ENCODE measurements at regions not wholly inside any gene's neighbourhood (a gene's known extent, or its start where the extent isn't known, plus 50 kb on each side); places are given as distances from the start of the nearest gene placed in this dataset.
A peak's percentile ranks its signal among the peaks of the same experiment; 100 is the strongest.
"Not testable (repeated sequence)": the region's sequence is repeated elsewhere in the genome, so short reads cannot be mapped to it uniquely, and the experiment has no call there.

DNA sequence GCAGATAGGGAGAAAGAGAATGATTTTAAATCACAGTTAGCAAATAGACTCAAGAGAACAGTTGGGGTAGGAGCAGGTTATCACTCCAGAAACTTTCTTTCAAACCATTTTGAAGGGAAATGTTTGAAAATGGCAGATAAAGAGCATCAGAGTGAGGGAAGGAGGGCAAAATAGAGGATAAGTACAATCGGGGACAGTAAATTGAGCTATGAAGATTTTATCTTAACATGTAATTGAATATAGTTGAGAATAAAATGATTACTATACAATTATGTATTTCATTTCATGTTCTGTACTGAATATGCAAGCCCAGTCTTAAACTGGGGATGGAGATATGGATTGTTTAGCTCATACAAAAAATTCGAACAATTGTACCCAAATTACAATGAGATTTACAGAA, 54.0 kb downstream of the MAP10 start:
- no peak for DNase-seq (ENCODE audit: extremely low read depth, low read depth)

DNA sequence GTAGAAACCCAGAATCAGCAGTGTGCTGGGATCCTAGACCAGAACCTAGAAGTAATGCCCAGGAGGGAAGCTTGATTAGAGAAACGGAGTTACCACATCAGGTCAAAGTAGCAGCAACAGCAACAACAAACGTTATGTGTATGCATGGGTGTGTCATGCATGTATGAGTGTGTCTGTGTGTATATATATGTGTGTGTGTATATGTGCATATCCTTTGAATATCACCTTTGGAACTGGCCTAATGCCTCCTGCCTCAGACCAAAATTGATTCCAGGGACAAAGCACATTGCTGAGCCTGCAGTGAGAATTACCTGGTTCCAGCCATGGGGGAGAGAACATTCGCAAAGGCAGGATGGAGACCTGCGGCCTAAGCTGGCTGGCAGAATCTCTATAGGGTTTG, 55.9 kb downstream of the MAP10 start:
- DNase-seq (ENCODE audit: extremely low read depth, low read depth) = no peak

DNA sequence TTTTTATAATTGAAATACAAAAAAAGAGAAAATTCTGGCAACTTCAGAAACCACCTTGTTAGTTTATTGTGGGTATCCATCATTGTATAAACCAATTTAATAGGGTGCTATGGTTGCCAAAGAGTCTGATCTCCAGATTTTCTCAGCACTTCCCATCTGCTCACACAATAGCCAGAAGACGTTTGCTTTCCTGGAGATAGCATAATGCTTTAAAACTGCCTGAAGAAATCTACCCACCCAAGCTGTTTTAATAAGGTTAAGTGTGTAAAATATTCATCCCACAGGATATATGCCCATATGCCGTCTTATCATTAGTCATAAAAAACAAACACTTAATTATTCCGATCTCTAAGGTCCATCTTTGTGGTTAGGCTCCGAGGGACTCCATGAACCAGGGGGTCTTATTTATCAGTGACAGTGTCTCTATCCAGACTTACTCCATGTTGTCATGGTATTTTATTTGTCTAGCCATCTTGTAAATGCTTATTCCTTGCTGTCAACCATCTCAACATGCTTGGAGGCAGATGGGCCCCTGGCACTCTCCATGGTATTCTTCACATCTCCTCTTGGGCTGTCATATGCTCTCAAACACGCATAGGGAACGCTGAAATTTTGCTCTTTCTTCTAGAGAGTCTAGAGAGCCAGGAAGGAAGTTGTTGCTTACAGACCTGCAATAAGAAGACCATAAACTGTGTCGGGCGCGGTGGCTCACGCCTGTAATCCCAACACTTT, 58.5 kb downstream of the MAP10 start:
- no peak for DNase-seq (ENCODE audit: extremely low read depth, low read depth)

DNA sequence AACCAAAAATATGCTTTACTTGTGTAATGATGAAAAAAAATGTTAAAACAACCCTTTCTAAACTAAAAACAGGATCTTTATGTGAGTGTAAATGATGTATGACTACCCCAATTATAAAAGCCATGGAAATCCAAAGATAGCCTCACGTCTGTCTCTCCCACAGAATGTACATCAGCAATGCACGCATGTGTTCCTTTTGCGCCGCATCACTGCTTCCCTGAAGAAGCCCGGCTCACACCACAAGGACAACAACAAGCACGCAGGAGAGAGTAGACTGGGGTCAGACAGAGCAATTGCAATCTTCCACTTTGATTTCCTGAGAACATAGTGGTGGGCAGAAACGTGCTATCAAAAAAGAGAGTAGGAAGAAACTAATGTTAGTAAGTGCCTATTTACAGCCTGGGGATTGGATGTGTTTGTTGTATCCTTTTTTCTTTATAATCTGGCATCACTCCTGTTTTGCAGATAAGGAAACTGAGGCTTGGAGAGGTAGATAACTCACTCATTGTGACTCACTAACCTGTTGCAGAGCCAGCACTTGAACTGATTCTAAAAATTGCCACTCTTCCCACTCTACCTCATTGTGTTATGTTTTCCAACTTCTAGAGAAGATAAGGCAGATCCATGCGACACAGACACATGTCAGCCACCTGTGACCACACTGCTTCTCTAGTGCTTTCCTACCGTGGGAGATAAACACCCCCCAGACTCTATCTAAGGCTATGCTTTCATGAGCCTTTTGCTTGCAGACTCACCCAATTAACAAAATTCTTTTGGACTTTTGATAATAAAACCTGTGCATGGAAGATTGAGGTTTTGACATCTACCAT, 60.1 kb downstream of the MAP10 start:
- no peak for DNase-seq (ENCODE audit: extremely low read depth, low read depth)

DNA sequence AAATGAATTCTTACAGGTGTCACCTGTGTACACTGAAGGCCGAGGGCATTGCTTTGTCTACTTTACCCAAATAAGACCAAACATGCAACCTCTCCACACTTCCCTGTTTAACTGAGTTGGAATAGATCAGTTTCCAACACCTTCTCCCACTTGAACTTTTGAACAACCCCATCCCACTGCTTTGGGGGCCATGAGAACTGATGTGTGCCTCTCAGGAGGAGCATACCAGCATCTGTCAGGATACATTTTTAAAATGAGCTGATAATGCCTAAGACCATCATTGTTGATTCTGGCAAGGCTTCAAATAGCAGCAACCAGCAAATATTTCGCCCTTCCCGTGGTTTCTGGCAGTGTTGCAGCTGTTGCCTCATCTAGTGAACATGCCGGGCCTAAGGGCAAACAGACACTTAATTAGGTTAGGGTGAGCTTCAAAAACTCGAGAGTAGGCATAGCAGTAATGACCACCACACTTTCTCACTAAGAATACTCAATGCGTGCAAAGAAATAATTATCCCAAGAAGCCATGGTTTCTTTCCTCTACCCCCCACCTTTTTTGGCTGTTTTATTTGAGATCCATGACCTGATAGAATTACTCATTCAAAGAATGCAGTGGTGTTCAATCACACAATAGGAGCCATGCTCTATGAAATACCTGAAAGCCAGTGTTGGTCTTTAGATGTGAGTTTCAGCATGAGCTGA, 63.7 kb downstream of the MAP10 start:
- peak; percentile 92 for DNase-seq (ENCODE audit: extremely low read depth, low read depth)

DNA sequence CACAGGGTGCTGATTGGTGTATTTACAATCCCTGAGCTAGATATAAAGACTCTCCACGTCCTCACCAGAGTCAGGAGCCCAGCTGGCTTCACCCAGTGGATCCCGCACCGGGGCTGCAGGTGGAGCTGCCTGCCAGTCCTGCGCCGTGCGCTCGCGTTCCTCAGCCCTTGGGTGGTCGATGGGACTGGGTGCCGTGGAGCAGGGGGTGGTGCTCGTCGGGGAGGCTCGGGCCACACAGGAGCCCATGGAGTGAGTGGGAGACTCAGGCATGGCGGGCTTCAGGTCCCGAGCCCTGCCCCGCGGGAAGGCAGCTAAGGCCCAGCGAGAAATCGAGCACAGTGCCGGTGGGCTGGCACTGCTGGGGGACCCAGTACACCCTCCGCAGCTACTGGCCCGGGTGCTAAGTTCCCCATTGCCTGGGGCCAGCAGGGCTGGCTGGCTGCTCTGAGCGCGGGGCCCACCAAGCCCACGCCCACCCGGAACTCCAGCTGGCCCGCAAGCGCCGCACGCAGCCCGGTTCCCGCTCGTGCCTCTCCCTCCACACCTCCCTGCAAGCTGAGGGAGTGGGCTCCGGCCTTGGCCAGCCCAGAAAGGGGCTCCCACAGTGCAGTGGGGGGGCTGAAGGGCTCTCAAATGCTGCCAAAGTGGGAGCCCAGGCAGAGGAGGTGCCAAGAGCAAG, 66.2 kb downstream of the MAP10 start:
- not testable (repeated sequence) for DNase-seq (ENCODE audit: extremely low read depth, low read depth)

DNA sequence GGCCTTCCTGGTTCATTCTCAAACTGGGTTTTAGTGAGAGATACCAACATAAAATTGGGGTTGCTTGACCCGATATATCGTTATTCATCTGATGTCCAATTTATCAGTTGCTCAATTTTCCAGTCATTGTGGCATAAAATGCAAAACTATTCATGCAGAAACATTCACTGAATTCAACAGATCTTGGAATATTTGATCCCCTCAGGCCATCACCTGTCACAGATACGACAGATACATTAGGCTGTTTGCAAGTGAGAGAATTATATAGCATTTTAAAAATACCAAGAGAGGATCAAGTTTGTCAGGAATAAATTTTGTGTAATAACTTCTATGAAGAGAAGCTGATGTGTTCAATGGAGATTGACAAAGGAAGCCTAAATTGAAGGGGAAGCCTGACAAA, 67.1 kb downstream of the MAP10 start:
- no peak for DNase-seq (ENCODE audit: extremely low read depth, low read depth)

DNA sequence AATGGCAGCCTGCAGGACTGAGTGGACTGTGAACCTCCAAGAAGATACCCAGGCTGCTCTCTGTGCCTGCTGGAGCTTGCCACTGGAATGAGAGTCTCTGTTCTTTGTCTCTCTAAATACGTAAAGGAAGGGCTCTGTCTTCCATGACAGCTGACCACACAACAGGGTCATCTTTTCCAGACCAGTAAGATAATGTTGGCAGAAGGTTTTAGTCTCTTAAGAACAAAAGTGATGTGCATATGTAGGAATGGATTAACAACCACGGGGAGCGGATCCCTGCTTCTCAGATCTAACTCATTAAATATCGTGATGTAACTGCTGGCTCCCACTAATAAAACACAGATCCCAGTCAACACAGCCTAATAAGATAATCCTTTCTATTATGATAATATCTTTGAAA, 67.5 kb downstream of the MAP10 start:
- DNase-seq (ENCODE audit: extremely low read depth, low read depth) = no peak

DNA sequence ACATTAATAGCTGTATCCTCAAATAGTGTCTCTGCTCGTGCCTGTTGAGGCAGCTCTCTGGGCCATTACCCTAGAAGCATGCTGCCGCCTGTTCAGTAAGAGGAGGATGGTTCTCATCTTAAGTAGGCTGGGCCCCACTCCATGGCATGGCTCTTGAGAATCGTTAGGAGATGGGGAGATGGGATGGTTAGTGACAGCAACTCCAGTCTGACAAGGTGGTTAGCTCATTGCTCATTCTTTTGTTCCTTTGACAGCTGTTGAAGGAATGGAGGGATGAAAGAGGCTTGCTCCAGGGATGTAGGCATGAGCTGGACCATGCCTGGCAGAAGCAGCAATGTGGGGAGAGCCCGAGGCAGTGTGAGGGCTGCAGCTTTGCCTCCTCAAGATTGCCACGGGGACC, 68.2 kb downstream of the MAP10 start:
- DNase-seq (ENCODE audit: extremely low read depth, low read depth) = no peak

DNA sequence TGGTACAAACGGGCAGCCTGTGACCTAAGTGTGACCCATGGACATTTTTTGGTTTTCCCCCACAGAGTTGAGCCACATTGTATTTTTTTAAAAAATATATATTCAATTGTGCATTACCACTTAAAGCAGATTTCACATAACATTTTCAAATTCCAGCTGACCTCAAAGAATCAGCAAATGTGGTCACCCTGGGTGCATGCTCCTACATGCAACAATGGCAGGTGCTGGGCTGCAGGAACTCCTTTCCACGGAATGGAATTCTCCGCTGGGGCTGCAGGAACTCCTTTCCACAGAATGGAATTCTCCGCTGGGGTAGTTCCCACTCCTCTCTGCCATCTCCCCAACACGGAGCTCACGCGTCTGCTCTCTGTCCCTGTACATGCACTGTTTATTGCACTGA, 68.7 kb downstream of the MAP10 start:
- DNase-seq (ENCODE audit: extremely low read depth, low read depth) = no peak

DNA sequence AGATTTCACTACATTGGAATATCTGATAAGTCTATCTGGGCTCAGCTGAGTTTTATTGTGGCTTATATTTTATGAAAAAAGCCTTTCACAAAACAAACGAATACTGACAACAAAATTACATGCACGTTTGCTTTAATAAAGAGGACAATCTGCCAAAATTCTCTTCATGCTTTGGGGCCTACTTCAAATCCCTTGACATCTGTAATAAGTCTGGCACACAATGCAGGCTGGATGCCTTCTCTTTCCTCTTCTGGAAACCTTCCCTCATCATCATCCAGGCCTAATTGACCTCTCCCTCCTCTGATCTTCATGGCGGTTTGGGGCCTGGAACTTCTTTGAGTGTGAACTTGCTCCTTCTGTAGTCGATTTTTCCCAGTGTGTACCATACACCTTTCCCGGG, 70.3 kb downstream of the MAP10 start:
- DNase-seq (ENCODE audit: extremely low read depth, low read depth) = no peak

DNA sequence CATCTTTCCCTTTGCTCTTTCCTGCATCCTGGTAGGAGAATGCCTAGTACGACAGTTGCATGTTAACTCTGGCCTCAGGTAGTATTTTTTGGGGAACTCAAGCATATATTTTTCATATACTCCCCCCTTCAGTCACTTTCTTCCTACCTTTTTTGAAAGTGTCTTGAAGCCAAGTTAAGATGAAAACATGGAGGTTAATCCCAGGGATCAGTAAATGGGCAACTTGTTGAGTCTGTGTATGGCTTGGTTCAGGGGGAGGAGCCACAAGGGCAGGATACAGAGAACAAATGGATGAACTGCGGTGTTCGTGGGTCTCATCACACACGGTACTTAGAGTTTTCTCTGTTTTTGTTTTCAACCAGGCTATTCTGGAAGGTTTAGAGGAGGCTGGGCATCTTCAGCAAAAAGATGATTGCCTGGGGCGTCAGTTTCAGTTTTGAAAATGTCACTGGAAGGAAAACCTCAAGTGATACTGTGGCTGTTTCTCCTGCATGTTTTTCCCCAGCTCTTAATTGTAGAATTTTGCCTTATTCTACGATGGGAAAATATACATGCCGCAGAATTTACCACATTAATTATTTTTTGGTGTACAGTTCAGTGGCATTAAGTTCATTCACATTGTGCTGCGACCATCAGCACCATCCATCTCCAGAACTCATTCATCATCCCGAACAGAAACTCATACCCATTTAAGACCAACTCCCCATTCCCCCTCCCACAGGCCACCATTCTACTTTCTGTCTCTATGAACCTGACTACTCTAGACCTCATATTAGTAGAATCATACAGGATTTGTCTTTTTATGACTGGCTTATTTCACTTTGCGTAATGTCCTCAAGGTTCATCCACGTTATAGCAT, 71.5 kb downstream of the MAP10 start:
- no peak for DNase-seq (ENCODE audit: extremely low read depth, low read depth)

DNA sequence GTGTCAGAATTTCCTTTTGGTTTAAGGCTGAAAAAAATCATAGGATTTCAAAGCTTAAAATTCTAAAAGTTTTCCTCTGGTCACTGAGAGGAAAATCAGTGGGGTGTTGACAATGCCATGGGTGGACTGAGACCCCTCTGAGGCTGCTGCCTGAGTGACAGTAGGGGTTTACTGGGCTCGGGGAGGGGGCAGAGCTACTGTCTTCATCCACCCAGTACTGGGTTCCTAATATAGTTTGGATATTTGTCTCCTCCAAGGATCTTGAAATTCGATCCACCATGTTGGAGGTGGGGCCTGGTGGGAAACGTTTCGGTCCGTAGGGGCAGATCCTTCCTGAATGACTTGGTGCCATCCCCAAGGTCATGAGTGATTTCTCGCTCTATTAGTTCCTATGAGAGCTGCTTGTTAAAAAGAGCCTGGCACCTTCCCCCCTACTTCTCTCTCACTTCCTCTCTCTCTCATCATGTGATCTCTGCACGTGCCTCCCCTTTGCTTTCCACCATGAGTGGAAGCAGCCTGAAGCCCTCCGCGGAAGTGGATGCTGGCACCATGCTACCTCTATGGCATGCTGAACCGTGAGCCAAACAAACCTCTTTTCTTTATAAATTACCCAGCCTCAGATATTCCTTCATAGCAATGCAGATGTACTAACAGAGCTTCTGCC, 72.3 kb downstream of the MAP10 start:
- no peak for DNase-seq (ENCODE audit: extremely low read depth, low read depth)

DNA sequence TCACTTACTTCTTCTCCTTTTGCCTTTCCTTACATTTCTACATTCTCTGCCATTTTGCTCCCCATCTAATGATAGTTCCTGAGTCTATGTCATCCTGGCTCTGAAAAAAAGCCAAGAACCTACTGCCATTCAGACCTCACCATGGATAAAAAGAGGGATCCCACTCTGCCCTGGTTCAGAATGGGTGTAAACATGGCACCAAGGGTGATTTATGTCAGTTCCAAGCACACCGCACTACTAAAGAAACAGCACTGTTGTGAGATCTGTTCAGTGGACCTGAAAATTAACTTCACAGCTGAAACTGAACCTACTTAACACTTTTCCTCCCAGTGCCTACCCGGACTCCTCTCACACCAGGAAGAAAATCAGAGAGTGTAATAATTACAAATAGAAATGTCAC, 72.3 kb upstream of the NTPCR start:
- no peak for DNase-seq (ENCODE audit: extremely low read depth, low read depth)

DNA sequence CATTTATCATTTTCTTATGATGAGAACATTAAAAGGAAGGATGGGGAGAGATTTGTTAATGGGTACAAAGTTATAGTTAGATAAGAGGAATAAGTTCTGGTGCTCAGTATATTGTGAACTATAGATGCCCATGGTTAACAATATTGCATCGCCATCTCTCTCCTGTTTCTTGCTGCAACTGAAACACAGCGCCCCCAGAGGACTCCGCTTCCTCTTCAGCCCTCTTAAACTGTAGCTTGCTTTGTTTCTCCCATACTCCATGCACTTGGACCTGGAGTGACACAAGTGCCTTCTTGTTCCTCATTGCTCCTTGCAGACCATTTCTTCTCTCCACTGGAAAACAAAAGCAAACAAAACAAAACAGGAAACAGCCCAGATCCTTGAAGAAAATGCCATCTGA, 70.1 kb upstream of the NTPCR start:
- DNase-seq (ENCODE audit: extremely low read depth, low read depth) = peak; percentile 50

DNA sequence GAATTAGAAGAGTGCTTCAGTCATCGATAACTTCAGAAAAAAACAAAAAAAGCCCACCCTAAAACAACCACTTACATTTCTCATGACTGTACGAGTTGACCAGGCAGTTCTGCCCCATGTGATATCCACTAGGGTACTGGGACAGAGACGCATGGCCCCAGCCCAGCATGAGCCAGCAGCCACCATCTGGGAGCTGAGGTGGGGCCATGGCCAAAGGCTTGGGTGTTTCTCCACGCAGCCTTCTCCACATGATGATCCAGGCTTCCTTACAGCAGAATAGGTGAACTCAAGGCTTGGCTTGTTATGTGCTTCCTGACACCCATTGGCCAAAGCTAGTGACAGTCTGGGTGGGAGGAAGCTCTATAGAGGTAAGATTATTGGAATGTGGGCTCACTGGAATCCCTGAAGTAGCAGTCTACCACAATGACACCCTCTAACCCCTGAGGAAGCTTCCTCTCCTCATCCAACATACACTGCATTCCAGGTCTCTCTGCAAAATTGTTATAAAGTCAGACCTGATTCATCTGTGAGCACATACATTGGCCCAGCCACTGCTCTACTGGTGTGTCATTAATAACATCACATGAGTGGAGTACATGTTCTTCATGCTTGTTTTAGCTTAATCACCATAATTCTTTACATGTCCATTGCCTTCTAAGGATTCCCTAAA, 66.3 kb upstream of the NTPCR start:
- no peak for DNase-seq (ENCODE audit: extremely low read depth, low read depth)

DNA sequence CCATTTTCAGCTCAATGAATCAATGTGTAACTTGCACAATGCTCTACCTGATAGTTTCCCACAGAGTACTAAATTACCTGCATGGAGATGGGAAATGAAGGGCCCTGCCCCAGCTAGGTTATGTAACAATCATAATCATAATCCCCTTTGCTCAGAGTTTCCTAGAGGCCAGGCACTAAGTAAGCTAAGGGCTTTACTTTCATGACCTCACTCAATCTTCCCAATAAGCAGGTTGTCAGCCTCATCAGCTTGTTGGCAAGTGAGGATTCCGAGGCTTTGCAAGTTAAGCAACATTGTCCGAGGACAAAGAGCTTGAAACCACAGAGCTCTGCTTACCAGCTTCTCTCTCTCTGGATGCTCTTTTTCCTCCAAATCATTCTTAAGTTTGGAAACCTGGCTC, 64.1 kb upstream of the NTPCR start:
- no peak for DNase-seq (ENCODE audit: extremely low read depth, low read depth)

DNA sequence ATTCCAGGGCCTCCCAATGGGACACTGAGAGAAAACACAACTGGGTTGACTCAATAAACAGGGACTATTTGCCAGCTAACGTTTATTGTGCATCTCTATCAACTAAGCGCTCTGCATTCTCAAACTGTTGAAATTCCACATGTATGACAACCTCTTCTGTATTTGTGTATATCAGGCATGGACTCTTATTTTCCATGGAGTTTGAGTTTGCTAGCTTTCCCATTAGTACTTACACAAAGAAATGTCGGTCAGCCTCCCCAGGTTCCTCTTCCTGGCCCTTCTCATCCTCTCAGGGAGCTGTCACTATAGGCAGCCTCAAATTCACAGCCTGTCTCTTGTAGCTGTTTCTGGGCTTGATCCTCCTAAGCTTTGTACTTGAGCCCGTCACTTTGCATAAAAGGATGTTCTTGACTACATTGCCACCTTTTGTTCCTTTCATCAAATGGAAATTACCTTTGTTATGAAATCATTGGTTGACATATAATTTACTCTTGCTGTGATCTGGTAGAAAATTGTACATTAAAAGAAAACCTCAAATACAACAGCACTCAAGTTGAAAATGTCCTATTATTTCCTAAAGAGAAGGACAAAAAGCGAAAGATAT, 60.0 kb upstream of the NTPCR start:
- no peak for DNase-seq (ENCODE audit: extremely low read depth, low read depth)

DNA sequence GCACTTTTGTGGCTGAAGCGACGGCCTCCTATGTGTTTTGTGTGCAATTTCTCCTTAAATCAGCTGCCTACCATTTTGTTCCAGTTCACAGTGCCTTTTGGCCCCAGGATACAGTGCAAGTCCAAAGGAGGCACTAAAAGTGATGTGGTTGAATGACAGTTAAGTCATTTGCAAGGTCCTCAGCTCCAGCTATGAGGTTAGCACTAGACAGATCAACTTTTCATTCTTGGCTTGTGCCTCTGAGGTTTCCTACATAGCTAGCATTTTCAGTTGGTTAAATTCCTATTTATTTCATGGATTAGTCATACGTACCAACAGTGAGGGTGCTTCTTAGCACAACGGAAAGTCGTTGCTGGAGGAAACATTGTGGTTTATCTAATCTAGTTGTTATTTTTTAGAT, 59.3 kb upstream of the NTPCR start:
- no peak for DNase-seq (ENCODE audit: extremely low read depth, low read depth)
